ENCODE measurements at regions not wholly inside any gene's neighbourhood (a gene's known extent, or its start where the extent isn't known, plus 50 kb on each side); places are given as distances from the start of the nearest gene placed in this dataset.

GRCh38 chr5:98454904-98455303, 318.6 kb upstream of the RGMB start:
- DNase-seq = no peak

GRCh38 chr5:98455665-98456064, 317.8 kb upstream of the RGMB start:
- no peak for DNase-seq

GRCh38 chr5:98458004-98458403, 315.5 kb upstream of the RGMB start:
- DNase-seq = no peak

GRCh38 chr5:98458726-98459125, 314.7 kb upstream of the RGMB start:
- DNase-seq = no peak

- no peak for DNase-seq
Observed at GRCh38 chr5:98460536-98460935, 312.9 kb upstream of the RGMB start.

GRCh38 chr5:98461485-98461884, 312.0 kb upstream of the RGMB start:
- DNase-seq = no peak

GRCh38 chr5:98463222-98463621, 310.2 kb upstream of the RGMB start:
- DNase-seq = no peak

- DNase-seq = no peak
Observed at GRCh38 chr5:98463676-98464075, 309.8 kb upstream of the RGMB start.

- DNase-seq = no peak
Observed at GRCh38 chr5:98464737-98465330, 308.6 kb upstream of the RGMB start.

- DNase-seq = no peak
Observed at GRCh38 chr5:98468188-98468869, 305.1 kb upstream of the RGMB start.

GRCh38 chr5:98470747-98471146, 302.7 kb upstream of the RGMB start:
- no peak for DNase-seq

GRCh38 chr5:98471458-98471857, 302.0 kb upstream of the RGMB start:
- no peak for DNase-seq

GRCh38 chr5:98474216-98474615, 299.2 kb upstream of the RGMB start:
- no peak for DNase-seq

- DNase-seq = no peak
Observed at GRCh38 chr5:98474782-98475181, 298.7 kb upstream of the RGMB start.

GRCh38 chr5:98482321-98483300, 290.9 kb upstream of the RGMB start:
- no peak for DNase-seq

- DNase-seq = no peak
Observed at GRCh38 chr5:98483301-98483685, 290.2 kb upstream of the RGMB start.

- DNase-seq = no peak
Observed at GRCh38 chr5:98489021-98489420, 284.4 kb upstream of the RGMB start.

- no peak for DNase-seq
Observed at GRCh38 chr5:98490348-98490747, 283.1 kb upstream of the RGMB start.

- DNase-seq = no peak
Observed at GRCh38 chr5:98492258-98492657, 281.2 kb upstream of the RGMB start.

- DNase-seq = no peak
Observed at GRCh38 chr5:98497418-98497817, 276.0 kb upstream of the RGMB start.

- no peak for DNase-seq
Observed at GRCh38 chr5:98498028-98498427, 275.4 kb upstream of the RGMB start.

GRCh38 chr5:98499892-98500291, 273.6 kb upstream of the RGMB start:
- no peak for DNase-seq

GRCh38 chr5:98500811-98501210, 272.7 kb upstream of the RGMB start:
- DNase-seq = no peak

Data from left kidney (tissue), 1 donor.